GM18505 (cell line): ENCODE measurements at regions not wholly inside any gene's neighbourhood (a gene's known extent, or its start where the extent isn't known, plus 50 kb on each side); places are given as distances from the start of the nearest gene placed in this dataset.
"Not testable (repeated sequence)": the region's sequence is repeated elsewhere in the genome, so short reads cannot be mapped to it uniquely, and the experiment has no call there.

ENCODE experiments used
- ATAC-seq: cut with Tn5 transposase; IDR thresholded peaks from one replicate; pipeline ENCODE4 v1.9.1; 2021; ENCODE audit not compliant: unreplicated experiment
- POLR2A ChIP-seq: IDR thresholded peaks from 4 replicates; pipeline ENCODE4 v1.6.1; 2011; ENCODE audit warnings: borderline replicate concordance; ENCODE audit not compliant: insufficient read depth, insufficient read length; ENCODE audit errors: extremely low read depth

DNA sequence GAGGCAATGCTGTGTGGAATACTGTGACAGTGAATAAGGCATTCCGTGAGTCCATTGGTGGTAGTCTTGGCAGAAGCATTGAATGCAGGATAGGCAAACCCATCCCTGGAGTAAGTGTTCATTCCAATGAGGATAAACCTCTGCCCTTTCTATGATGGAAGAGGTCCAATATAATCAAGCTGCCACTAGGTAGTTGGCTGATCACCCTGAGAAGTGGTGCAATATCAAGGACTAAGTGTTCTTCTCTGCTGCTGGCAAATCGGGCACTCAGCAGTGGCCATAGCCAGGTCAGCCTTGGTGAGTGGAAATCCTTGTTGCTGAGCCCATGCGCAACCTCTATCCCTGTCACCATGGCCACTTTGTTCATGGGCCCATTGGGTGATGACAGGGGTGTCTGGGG, 70.1 kb downstream of the FBXO4 start:
- no peak for ATAC-seq
- TF ChIP-seq POLR2A: no peak

DNA sequence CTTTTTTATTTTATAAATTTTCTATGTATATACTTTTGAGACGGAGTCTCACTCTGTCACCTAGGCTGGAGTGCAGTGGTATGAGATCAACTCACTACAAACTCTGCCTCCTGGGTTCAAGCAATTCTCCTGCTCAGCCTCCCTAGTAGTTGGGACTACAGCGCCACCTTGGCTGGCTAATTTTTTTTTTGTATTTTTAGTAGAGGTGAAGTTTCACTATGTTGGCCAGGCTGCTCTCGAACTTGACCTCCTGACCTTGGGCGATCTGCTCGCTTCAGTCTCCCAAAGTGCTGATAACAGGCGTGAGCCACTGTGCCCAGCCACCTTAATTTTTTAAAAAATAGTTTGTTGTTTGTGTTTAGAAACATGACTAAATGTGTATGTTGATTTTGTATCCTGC, 76.6 kb downstream of the FBXO4 start:
- no peak for TF ChIP-seq POLR2A
- ATAC-seq: no peak

DNA sequence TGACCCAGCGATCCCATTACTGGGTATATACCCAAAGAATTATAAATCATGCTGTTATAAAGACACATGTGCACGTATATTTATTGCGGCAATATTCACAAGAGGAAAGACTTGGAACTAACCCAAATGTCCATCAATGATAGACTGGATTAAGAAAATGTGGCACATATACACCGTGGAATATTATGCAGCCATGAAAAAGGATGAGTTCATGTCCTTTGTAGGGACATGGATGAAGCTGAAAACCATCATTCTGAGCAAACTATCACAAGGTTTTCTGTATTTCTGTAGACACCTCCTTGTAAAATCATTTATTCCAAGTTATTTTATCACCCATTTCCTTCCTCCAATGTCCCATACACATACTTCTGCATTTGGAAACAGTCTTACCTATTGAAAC, 78.8 kb downstream of the FBXO4 start:
- not testable (repeated sequence) for ATAC-seq

DNA sequence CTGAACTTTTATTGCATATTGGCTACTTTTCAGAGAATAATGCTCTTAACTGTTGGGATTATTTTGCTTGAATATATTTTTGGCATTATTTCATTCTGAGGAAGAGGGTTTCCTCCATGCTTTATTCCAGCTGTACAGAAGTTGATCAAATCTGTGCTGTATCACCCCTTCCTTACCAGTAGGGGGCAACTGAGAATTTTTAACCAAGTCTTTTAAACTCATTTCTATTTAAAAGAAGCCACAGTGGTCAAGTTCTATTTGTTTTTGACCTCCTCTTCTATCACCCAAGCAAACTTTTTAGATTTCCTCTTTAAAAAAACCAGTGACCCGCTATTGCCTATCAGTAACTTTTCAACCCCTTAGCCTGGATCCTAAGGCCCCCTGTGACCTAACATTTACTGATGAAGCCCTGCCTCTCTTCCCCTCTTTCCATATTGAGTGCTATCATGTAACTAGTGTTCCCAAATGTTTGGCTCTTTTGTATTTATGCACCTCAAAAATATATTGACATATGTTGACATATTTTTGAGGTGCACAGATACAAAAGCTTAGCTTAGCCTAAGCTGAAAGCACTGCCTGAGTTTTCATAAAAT, 80.6 kb downstream of the FBXO4 start:
- ATAC-seq: peak; percentile 72
- no peak for TF ChIP-seq POLR2A

DNA sequence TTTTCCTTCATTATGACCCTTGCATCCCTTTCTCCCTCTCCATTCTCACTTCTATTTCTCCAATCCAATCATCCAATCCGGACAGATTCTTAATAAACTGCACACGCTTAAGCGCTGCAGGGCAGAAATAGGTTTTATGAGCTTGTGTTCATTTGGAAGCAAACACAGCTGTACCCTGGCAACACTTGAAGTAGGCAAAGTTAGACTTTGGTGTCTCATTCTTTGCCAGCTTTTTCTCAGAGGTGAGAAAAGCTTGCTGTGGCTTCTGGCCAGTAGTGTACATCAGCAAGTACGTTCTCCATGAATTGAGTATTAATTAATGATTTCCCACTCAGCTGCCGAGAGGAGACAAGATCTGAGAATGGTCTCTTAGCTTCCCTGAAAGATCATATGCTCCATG, 88.5 kb downstream of the FBXO4 start:
- TF ChIP-seq POLR2A: no peak
- ATAC-seq: no peak

DNA sequence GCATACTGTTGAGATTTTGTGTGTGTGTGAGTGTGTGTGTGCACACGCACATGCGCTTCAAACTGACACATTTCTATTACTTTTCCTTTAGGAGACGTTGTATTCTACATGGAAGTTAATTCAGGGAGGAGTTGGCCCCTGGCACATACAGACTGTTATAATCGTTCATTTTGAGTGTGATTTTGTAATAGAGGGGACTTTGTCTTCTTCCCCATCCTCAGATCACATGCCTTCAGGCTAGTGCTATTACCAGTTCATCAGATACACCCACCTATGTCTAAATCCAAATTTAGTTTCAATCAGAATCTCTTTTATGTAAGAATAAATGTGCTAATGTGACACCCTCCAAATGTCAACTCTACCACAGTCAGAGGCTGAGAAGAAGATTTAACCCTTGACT, 90.2 kb downstream of the FBXO4 start:
- ATAC-seq: no peak
- TF ChIP-seq POLR2A: no peak

DNA sequence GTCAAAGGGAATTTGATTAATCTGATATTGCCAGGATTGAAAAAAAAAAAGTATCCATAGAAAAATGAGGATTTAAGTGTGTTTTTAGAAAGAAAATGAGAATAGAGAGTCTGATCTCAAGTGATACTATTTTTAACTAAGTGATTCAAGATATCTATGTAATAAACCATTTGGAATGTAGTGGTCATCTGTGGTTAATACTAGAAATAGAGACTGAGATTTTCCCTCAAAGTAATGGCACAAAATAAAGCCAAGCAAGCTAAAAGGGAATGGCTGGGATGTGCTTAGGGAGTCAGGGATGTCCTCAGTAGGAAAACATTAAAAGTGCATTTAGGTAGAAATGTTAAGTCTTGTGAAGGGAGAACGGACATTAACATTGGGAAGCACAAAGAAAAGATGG, 90.6 kb downstream of the FBXO4 start:
- TF ChIP-seq POLR2A: no peak
- no peak for ATAC-seq

DNA sequence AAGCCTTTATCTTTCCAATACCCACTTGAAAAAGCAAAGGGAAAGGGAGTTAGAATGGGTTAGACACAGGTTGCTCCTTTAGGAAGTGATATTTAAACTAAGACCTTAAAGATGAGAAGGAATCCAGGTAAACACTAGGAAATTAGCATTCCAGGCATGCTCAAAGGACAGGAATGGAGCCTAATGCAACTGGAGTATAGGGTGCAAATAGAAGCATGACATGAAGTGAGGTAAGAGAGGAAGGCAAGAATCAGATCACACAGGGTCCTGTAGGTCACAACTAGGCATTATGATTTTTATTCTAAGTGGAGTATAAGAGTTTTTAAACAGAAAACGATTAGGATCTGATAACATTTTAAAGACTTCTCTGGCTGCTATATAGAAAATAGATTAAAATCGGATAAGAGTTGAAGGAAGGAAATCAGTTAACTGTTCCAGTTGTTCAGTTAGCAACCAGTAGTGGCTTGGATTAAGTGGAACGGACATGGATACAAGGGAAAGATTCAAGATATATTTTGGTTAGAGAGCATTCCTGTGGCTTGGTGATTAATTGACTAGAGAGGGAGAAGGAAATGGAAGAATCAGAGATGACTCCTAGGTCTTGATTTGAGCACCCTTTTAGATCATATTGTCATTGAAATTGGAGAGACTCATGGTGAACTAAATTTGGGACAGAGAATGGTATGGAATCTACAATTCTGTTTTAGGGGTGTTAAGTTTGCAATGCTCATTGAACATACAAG, 95.9 kb downstream of the FBXO4 start:
- no peak for ATAC-seq
- no peak for TF ChIP-seq POLR2A

DNA sequence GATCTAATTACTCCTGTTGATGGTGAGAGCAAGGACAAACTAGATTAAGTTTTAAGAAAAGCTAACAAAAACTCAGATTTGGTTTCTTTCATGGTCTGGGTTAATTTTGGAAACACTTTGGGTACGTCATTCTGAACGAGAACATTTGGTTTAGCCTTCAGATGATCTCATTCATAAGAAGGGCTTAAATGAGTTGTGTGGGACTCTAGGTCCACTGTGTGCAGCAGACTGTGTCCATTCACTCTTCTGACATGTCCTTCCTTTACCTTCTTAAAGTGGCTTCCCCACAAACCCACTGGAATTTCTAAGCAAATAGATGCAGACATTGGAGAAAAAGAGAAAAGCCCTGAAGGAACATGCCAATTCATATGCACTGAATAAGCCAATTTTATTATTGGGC, 96.8 kb downstream of the FBXO4 start:
- ATAC-seq: peak; percentile 66
- no peak for TF ChIP-seq POLR2A

DNA sequence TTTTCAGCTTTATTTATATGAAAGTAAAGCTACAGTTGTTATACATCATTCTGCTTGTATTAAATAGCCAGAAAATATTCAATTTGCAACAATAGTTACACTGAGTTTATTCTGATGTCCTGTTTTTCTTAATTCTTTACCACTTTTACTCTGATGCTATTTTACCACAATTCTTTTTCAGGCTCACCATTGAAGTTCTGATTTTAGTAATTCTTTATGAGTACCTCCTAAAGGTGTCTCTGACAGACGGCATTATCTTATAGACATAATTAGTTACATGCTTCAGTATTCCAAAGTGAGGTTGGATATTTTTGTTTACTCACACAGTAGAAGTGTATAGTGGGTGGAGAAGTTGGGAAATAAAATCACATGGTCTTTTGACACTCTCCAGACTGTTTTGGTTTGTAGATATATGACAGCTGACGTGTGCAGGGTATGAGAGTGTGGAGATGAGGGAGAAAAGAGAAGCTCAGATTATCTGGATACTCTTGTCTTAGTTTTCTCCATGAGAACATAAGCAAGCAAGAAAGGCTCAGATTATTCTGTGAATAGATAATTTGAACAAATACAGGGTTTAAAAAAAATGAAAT, 97.4 kb downstream of the FBXO4 start:
- ATAC-seq: no peak
- no peak for TF ChIP-seq POLR2A

DNA sequence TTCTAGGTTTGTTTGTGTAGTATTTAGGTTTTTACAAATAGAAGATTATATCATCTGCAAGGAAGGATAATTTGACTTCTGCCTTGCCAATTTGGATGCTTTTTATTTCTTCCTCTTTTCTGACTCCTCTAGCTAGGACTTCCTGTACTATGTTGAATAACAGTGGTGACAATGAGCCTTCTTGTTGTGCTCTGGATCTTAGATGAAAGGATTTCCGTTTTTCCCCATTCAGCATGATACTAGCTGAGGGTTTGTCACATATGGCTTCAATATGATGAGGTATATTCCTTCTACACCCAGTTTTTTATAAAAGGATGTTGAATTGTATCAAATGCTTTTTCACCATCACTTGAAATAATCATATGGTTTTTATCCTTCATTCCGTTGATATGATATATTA, 101.4 kb downstream of the FBXO4 start:
- TF ChIP-seq POLR2A: no peak
- ATAC-seq: no peak

DNA sequence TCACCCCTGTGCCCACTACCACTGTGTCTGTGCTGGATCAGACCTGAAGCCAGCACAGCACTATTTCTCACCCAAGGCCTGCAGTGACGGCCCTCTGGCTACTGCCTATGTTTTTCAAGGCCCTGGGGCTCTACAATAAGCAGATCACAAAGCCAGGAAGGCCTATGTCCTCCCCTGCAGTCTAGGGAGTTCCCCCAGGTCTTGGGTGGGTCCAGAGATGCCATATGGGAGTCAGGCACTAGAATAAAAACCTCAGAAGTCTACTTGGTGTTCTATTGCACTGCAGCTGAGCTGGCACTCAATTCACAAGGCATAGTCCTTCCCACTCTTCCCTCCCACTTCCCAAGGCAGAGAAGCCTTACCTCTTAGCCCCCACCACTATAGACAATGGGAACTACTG, 107.1 kb downstream of the FBXO4 start:
- no peak for TF ChIP-seq POLR2A
- no peak for ATAC-seq

DNA sequence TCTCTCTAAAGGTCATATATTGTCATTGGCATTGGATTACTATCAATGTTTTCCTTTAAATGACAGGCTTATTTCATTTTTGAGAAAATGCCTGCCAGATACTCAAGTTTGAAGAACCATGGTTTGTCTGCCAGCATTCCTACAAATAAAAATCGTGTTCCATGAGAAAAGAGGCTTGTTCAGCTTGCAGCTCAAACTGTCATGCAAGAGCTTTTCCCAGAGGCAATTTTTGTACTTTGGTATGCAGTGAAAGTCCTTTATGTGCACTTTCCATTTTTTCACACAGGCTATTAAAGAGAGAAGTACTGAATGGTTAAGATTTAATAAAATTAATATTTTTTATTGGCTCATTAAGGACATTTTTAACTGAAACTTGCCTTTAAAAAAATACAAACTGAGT, 110.4 kb downstream of the FBXO4 start:
- TF ChIP-seq POLR2A: no peak
- no peak for ATAC-seq

DNA sequence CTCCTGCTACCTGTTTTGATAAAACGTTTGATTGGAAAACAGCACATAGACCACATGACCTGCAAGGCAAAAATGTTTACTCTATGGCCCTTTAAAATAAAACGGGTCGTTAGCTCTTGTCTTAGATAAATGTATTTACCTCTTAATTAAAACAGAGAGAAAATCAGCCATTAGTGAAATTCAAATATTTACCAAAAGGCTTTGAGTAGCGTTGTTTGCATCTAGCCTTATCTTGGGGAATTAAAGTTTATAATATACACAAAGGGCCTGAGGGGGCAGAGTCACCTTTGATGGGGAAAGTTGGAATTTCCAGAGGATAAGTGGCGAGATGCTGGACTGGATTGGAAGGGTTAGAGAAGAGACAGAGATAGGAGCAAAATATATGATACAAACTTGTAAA, 111.3 kb downstream of the FBXO4 start:
- no peak for TF ChIP-seq POLR2A
- ATAC-seq: no peak
